Tongue (tissue), 1 donor: ENCODE measurements at regions not wholly inside any gene's neighbourhood (a gene's known extent, or its start where the extent isn't known, plus 50 kb on each side); places are given as distances from the start of the nearest gene placed in this dataset.
A peak's percentile ranks its signal among the peaks of the same experiment; 100 is the strongest.
"Not testable (repeated sequence)": the region's sequence is repeated elsewhere in the genome, so short reads cannot be mapped to it uniquely, and the experiment has no call there.

Source experiments
- DNase-seq: peaks from one replicate; pipeline ENCODE4 v3.0.0-alpha.2; 2015

DNA sequence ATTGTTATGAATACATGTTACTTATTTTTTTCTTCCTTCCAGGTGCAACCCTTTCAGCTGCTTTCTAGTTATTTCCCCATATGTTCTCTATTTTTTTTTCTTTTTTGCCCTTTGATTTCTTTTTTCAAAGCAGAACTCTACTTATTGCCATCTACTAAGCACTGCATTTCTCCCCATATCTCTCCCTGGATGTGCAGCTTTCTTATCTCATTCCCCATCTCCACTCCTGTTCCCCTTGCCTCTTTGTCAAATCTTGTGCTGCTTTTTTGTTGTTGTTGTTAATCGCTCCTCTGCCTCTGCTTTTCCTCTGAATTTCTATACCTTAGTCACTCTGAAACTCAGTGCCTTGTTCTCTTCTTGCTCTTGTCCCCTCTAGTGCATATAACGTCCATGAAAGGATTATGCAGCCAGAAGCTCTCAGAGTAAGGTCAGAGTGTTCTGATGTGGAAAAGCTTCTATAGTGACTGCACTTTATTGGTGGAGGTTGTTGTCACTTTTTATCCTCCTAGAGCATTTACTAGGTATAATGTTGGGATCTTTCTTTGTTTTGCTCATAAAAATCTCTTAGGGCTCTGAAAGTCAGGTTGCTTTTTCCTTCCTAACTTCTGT is 51.1 kb upstream of the JADE1 start:
- DNase-seq, result no peak

GRCh38 chr4:128757712-128758111 is 51.8 kb upstream of the JADE1 start:
- DNase-seq, result peak; percentile 83

- DNase-seq, result no peak
These were observed 58.1 kb upstream of the JADE1 start for GRCh38 chr4:128751354-128751753.

- DNase-seq, result not testable (repeated sequence)
These were observed 67.8 kb upstream of the JADE1 start for GRCh38 chr4:128741748-128742147.

- no peak for DNase-seq
These were observed 72.4 kb upstream of the JADE1 start for GRCh38 chr4:128737098-128737513.

DNA sequence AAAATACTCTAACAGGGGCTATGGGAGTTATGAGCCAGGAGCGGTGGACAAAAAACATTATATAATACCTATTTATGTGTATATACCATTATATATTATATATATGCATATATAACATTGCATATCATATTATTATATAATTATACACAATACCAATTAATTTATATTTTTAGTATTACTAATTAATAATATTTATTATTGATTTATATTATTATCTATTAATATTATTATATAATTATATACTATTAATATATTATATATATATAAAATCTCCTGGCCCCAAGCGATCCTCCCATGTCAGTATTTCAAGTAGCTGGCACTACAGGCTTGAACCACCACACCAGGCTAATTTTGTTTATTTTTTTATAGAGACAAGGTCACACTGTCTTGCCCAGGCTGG is 73.8 kb upstream of the JADE1 start:
- DNase-seq, result no peak

GRCh38 chr4:128728190-128728589 is 81.3 kb upstream of the JADE1 start:
- no peak for DNase-seq

DNA sequence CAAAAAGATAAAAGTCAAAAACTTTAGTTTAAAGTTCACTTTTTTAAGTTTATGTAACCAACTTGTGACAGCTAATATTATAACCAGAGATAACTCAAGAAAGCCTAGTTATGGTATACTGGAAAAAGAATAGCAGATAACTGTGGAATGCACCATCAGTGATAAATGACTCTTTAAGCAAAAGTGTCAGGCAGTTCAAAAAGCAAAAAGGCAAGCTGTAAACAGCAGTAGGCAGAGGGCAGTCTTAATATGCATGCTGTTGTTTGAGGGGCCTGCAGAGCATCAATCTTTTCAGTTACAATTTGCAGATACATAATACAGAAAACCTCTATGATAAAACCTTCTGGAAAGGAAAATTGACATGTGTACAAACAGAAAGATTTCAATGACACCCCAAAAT is 81.8 kb upstream of the JADE1 start:
- DNase-seq, result no peak

DNA sequence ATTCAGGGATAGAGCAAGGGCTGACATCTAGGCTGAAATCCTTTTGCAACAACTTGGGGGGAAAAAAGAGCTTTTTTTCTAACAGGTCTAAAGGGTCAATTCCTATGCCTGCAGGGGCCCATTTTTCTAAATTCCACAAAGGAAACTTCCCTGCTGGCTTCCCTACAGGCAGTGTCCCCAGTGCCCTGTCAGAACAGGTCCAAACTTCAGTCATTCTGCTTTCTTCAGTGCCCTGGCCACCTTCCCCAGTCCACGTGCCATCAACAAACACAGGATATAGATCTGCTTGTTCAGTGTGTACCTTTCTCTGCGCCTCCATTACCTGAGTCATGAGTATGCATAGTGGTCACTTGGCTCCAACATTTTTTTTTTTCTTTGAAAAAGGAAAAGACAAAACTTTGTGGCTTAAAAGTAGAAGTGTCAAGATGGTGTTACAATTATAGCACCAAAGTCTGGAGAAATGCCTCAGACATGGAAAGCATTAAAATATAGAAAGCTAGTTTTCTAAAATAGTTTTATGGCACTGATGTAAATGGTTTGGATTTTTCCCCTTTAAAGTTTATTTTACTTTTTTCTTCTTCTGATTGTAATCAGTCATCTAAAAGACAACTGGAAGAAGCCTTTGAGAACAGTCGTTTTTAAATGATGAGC is 84.0 kb upstream of the JADE1 start:
- DNase-seq, result no peak

DNA sequence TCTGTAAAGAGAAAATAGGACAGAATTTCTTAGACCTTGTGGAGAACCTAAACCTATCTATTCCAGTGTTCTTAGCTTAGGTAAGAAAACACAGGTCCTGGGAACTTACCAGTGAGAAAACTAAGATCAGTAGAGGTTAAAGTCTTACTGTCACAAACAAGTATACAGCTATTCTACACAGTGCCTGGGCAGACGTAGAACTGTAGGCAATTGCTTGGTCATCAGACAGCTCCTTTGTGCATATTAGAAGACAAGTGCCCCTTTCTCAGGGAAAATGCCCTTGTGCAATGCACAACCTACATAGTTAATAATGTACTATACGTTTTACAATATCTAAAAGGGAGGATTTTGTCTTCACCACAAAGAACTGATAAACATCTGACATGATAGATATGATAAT is 86.6 kb upstream of the JADE1 start:
- no peak for DNase-seq

DNA sequence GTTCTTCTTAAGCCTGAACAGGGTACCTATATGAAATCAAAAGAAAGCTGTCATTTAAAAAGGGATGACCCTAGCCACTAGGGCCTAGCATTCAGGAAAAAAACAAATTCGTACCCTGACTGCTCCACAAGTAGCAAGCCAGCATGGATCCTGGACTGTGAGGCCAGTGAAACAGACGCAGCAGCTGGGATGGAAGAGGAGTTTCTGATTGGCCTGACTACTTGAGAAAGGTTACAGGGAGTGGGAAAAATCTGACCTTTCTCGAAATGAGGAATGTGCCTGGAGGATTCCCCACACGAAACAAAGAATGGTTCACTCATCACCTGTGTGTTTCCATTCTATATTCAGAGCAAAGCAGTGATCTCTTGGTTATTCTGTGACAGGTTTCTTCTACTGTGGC is 87.6 kb upstream of the JADE1 start:
- no peak for DNase-seq

- DNase-seq, result no peak
These were observed 89.2 kb upstream of the JADE1 start for GRCh38 chr4:128720270-128720669.

DNA sequence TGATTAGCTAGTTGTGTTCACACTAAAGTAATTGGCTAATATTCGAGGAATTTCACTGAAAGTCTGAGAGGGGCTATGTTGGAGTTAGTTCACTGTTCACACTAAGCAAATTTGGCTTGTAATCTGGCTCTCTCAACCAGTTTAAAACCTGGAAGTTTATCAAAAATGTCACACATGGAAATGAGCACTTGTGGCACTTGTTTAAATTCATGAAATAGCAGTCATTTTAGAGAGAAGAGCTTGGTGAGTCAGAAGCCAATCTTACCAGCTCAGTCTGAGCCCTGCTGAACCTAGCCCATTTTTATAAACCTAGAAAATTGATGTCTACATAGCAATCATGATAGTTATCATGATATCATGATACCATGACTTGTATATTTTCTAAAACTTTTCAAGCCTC is 90.7 kb upstream of the JADE1 start:
- no peak for DNase-seq

DNA sequence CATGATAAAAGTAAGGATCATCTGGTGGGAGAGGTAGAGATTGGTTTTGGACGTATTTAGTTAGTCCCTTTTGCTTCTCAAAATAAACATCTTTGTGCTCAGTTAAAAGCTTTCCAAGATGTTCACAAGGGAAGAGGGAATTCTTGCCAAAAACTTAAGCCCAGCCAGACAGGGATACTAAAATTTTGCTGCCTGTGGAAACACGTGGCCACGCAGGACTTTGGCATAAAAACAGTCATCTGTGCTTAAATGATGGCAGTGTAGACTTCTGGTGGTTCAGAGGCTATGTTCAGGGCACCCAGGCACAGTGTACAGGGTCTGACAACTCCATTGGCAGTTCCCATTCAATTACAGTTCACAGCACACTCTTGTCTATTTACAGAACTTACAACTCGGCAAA is 93.2 kb upstream of the JADE1 start:
- DNase-seq, result peak; percentile 71

- no peak for DNase-seq
These were observed 93.9 kb upstream of the JADE1 start for GRCh38 chr4:128715616-128716015.

- DNase-seq, result no peak
These were observed 98.1 kb upstream of the JADE1 start for GRCh38 chr4:128711361-128711760.

GRCh38 chr4:128709268-128709667 is 100.2 kb upstream of the JADE1 start:
- no peak for DNase-seq

DNA sequence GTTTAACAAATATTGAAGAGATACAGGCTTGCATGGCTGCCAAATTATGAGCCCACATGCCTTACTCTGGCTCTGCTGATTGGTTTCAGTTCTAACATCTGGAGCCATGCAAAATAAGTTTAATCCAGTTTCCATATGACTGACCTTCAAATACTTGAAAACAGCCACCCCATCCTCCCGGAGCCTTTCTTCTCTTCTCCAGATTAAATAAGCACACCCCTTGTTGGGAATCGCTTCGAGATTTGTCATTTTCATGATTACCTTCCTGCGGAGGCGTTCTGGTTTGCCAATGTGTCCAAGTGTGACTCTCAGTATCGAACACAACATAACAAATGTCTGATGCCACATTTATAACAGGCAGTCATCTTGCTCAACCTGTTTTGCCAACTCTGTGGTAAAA is 101.6 kb upstream of the JADE1 start:
- peak; percentile 82 for DNase-seq

DNA sequence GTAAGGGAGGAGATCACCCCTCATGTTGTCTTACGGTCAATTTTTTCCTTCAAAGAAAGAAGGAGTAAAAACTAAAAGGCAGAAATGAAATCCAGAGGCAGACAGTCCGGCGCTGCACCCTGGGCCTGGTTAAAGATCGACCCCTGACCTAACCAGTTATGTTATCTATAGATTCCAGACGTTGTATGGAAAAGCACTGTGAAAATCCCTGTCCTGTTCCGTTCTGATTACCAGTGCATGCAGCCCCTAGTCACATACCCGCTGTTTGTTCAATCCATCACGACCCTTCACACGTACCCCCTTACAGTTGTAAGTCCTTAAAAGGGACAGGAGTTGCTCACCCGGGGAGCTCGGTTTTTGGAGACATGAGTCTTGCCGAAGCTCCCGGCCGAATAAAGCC is 105.6 kb upstream of the JADE1 start:
- DNase-seq, result no peak

DNA sequence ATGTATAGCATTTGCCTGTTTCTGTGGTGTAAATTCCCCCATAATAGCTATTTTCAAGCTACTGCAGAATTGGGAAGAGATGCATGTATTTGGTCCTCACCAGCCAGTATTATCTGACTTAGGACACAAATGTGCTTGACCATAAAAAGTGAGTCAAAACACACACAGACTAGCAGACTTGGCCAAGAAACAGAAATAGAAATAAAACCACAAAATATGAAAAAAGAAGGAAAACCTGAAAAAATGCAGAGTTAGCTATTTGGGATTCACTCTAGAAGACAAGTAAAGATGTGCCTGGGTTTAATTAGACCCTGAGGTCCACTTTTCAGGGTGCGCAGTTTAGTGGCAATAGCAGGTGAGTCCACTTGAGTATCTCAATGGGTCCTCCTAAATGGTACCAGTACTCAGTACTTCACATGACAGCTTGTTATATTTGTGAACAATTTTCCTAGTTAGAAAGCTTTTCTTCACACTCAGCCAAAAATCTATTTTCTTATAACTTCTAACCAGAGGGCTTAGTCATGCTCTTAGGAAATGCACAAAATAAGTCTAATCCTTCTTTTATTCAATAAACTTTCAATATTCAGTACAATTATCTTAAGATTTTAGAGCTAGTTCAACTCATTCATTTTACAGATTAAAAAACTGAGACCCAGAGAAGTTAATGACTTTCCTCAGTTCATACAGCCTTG is 108.7 kb upstream of the JADE1 start:
- DNase-seq, result no peak

DNA sequence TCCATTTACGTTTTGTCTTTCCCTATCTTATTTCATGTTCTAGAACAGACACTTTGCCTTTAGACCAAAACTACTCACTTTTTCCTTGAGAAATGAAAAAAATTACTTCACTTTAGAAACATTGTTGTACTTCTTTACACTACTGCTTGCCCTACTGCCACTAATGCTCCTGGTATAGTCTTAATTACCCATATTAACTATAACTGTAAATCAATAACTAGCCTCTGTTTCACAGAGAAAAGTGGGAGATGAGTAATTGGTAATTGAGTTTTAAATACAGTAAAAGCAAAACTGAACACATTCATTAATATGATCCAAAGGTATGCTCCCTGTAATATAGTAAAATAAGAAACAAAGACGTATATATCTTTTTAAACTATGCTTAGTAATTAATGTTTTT is 111.1 kb upstream of the JADE1 start:
- DNase-seq, result no peak

GRCh38 chr4:128697323-128697722 is 112.2 kb upstream of the JADE1 start:
- DNase-seq, result no peak

GRCh38 chr4:128690011-128690410 is 119.5 kb upstream of the JADE1 start:
- DNase-seq, result no peak

DNA sequence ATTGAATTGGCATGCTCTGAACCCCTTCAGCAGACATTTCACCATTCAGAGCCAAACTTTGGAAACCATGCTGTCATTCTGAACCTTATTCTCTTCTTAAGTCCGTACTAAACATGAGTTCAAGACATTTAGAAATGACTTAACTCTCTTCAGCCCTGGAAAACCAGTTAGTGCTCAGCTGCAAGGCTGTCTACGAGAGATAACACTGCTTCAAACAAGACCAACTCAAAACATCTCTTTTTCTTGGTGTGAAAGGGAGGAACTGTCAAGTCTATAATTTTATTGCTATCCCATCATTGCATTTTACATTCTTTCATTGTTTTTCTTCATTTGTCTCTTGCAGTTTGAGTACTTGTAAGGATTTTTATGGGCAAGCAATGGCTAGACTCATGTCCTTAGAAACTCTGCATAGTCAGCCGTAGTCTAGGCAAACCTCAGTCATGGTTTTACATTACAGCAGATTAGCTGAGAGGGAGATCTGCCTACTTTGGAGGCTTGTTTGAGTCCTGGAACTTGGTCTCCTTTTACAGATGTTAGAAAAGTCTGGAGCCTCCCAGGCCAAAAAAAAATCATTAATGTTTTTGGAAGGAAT is 120.6 kb upstream of the JADE1 start:
- DNase-seq, result no peak
